NCI-H2081 (cell line): ENCODE measurements at regions not wholly inside any gene's neighbourhood (a gene's known extent, or its start where the extent isn't known, plus 50 kb on each side); places are given as distances from the start of the nearest gene placed in this dataset.

ENCODE experiments used
- DNase-seq, 2 experiments: peaks; one replicate each; lab custom pipeline; 2025; lab: John Stamatoyannopoulos, UW

DNA sequence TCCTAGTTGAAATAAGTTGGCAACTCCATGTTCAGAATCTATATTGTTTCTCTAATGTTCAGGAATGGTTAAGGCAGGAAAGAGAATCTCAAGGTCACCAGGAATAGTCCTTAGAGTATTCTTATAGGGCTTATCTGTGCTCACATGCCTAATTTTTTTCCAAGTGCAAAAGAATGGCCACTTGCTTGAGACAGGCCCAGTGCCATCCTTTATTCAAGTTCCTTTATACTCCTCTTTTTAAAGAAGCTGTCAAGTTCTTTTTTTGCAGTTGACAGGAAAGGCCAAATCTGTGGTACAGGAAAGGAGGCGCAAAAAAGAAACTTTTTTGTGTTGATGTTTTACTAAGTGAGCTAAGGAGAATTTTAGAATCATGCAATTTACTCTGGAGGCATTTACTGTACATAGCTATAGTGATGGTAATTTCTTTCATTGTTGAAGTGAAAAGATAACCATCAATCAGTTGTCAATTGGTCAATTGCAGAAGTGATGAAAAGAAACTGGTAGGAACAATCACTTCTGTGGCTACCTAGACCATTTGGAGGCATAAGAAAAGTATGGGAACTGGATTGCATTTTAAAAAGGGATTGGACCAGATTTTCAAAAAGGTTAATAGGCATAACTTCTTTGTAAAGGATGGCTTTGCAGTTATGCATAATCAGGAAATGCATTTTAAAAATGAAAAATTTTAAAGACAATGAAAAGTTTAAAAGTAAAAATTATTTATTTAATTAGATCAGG is 102.5 kb upstream of the SOX2 start:
- peak; percentile 29 to 65 for DNase-seq

DNA sequence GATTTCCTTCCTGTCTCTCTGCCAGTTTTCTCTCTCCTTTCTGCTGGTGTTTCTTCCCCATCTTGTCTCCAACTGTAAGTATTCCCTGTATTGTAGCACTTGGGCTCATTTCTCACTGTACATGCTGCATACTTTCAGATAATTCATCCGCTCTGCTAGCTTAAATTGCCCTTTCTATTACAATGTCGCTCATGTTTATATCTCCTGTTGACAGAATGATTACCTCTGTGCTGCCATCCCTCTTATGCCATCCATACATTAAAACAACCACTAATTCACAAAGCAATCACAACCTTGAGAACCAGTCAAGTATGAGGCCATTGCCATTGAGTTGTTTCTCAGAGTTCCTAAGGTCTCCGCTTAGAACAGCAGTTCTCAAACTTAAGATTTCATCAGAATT is 107.5 kb upstream of the SOX2 start:
- DNase-seq, result no peak

DNA sequence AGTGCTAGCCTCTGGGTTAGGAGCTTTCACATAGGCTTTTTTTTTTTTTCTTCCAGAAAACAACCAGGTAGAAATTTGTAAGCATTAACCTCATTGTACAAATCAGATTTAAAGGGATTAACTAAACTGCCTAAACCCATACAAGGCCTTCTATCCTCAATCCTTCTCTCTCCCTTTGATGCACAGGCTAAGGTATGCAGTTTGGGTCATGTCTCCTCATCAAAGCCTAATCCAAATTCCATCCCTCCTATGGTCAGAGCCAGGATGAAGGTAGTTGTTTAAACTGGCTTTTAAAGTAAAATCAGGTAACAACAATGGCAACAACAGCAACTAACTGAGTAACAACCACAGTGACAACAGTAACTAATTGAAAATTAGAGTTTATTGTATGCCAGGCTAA is 115.6 kb upstream of the SOX2 start:
- no peak for DNase-seq

- DNase-seq, result peak; percentile 38 to 54
These were observed 120.8 kb upstream of the SOX2 start for GRCh38 chr3:181590939-181591338.

DNA sequence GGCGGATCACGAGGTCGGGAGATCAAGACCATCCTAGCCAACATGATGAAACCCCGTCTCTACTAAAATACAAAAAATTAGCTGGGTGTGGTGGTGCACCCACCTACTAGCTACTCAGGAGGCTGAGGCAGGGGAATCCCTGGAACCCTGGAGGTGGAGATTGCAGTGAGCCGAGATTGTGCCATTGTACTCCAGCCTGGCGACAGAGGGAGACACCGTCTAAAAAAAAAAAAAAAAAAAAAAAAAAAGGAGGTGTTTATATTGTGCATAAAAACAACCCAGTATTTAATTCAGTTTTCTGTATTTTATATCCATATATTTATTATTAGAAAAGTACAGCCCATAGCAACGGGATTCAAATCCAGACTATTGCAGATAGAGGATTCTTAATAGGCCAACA is 129.1 kb upstream of the SOX2 start:
- no peak for DNase-seq

GRCh38 chr3:181581656-181582055 is 130.1 kb upstream of the SOX2 start:
- DNase-seq, result no peak

GRCh38 chr3:181578743-181579142 is 133.0 kb upstream of the SOX2 start:
- peak in 1 of 2 experiments; percentile 26 for DNase-seq

DNA sequence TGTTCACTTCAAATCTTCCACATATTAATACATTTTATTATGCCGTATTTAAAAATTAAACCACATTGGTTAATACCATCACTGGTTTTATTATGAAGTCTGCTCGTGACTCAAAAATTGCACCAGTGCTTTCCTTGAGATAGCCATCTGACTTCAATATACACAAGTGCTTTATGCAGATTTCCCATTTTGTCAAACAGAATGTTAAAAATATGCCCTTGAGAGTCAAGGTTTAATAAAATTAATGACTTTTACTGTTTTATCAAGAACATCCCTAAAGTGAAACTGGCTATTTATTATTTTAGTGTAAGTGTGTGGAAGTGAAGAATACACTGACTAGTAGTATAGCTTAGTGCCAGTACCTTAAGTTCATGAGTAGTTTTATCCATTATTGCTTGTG is 139.3 kb upstream of the SOX2 start:
- no peak for DNase-seq

- no peak for DNase-seq
These were observed 141.3 kb upstream of the SOX2 start for GRCh38 chr3:181570472-181570871.

DNA sequence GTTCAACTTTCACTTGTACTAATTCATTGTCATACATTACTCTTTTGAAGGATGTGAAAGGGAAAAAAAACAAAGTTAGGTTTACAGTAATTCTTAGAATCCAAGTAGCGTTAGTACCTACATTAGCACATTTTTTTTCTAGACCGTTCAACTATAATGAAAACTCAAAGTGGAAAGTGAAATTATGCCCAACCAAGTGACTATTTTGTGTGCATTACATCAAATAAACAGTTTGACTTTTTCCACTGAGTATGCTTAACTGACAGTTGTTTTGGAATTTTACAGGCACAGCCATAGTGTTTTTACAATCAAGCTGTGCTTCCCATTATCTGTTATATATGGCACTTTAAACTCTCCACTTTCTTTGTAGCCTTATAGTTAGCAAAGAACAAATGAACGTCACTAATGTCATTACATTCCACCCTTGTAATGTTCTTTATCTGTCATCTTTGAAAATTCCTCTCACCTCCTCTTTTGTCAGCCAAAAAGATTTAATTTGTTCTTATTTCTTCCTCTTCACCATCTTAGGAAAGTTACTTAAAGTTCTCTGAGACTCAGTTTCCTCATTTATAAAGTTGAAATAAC is 142.3 kb upstream of the SOX2 start:
- no peak for DNase-seq

- no peak for DNase-seq
These were observed 143.0 kb upstream of the SOX2 start for GRCh38 chr3:181568693-181569092.

GRCh38 chr3:181568248-181568647 is 143.5 kb upstream of the SOX2 start:
- no peak for DNase-seq

- no peak for DNase-seq
These were observed 144.2 kb upstream of the SOX2 start for GRCh38 chr3:181567311-181568075.

GRCh38 chr3:181565416-181565815 is 146.3 kb upstream of the SOX2 start:
- no peak for DNase-seq

DNA sequence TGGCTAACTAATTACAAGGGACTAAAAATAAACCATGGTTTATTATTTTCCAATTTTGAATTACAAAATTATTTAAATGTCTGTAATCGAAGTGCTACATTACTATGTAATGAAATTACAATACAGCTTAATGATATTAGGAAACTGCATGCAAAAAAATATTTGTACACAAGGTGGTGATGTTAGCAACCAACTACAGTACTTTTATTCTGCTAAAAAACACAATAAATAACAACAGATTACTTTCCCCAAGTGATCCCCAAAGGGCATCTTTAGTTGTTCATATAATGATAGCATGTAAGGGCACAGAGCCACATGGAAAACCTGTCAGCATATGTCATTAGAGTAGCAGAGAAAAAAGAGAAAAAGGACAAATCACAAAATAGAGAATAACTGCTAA is 147.5 kb upstream of the SOX2 start:
- DNase-seq, result no peak

DNA sequence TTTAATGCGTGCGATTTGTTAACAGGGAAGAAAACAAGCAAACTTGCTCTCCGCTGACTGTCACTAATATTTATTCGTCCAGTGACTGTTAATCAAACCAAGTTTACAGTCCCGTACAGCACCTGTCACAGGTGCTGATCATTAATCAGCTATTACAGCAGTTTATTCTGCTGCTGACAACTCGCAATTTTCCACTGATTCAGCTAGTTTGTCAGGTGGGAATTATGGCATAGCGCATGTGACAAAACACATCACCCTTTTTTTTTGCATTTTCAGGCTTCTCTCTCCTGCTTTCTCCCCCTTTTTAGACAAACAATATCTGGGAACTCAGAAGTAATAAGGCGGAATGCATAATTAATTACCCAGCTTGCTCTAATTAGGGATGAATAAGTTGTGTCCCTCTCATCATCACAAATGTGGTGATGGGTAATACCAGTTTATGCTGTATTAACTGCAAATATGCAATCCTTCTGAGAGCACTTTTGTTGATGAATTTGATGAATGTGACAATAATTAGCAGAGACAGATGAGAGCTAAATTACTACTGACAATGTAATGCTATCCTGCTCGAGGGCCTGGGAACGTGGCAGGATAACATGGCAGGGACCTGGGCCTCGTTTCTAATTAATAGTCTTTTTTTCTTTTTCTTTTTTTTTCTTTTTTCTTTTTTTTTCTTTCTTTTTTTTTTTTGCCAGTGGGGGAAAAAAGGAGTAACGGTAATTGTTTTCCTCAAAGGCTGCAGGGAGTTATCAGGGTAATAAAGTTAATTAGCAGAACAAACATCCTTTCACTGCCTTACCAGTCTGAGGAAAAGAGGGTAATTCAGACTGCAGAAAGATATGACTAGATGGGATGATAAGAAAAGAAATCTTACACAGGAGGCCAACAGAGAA is 150.3 kb upstream of the SOX2 start:
- DNase-seq, result peak; percentile 28 to 85

DNA sequence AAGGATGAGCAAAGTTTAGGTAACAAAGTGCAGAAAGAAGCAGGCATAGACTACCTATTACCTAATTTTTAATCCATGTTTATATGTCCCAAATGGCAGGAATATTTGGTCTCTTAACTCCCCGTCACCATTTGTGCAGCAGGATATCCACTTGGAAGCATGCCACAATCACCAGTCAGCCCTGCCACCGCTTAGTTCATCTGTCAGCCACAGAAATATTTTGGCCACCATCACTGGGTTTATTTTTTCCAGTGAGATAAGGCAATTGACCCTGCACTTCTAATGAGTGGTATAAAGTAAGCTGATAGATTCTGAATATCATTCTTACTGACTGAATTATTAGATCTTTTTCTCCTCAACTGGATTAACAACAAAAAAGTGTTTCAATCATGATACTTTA is 152.9 kb upstream of the SOX2 start:
- peak in 1 of 2 experiments; percentile 32 for DNase-seq

DNA sequence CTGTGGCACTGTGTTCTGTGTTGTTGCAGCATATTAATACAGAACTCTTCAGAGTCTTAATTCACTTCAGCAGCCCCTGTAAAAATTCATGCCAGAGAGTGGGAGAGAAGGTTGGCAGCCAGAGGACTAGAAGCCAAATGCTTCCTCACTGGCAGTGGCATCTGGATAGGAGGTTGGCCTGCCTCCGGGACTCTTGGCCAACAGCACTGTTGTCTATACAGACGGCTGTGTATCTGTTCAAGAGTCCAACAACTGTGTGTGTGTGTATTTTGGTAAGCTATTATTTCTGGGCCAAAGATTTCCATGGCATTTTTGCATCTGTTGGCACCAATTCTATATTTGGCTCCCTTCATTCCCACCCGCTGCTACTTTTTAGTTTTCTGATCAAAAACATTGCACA is 156.0 kb upstream of the SOX2 start:
- DNase-seq, result no peak

DNA sequence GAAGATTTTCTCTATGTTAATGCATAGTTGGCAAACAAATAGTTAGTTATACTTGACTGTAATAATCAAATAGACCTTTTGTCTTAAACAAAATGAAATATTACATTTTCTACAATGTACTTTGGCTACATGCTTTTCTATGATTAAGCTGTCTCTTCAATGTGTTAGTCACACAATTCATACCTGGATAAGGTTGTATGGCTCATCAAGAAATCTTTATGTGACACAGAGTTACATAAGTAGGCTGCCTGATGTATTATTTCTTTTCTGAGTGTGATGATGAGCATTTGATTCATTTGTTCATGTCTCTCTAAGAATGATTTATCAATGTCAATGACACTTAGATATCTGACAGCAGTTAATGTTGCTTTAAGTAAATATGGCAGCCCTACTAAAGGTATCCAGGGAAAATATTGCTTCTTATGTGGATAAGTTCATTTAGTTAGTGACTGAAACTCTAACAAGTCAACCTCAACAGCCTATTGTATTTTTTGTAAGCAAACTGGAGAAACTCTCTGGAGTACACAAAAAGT is 157.4 kb upstream of the SOX2 start:
- no peak for DNase-seq

DNA sequence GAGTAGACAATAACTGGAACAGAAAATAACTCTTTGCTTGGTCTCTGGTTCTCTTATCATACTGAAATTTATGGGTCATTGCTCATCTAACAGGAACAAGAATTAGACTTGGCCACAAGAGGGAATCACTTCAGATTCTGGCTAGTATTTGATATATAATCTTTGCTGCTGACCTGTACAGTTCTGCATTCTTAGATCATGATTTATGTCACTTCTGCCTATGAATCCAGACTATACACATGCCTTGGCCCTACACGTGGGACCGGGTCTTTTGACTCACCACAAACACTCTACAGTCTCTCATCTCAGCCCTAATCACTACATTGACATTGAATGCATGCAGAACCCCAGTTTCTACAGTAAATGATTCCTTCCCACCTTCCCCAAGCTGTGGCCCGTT is 162.5 kb upstream of the SOX2 start:
- DNase-seq, result no peak

- no peak for DNase-seq
These were observed 170.3 kb upstream of the SOX2 start for GRCh38 chr3:181541414-181541813.

DNA sequence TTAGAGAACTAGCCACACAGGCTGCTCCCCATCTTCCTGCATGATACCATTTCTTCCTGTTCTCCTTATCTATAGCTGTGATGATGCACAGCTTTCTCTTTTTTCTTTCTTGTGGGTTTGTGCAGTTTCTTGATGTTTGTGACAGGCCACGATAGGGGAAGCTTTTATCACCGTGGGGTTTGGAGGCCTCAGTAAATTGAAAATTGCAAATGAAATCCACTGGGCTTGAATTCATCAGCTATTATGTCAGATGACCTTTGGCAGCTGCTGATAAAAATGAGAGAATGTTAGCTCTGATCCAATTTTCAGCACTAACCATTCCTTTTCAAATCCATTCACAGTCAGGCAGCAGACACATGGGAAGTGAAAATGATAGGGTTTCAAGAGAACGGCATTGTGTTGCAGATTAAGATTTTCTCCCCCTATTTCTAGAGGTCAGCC is 176.9 kb upstream of the SOX2 start:
- DNase-seq, result no peak
